ENCODE measurements at regions not wholly inside any gene's neighbourhood (a gene's known extent, or its start where the extent isn't known, plus 50 kb on each side); places are given as distances from the start of the nearest gene placed in this dataset.

DNA sequence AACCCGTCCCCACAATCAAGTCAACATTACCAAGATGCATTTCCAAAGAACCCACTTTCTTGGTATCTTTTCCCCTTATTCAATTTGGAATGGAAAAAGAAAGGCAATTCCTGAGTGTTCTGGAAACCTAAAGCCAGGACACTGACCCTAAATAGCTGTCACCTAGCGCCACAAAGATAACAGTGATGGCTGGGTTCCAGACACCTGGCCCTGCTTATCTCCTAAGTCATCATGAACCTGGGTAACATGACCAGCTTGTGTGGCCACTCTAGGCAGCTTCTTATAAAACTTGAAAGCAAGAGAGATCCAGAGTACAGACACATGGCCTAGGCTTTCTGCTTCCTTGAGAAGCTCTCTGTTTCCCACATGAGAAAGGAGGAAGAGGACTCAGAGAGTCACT, 95.4 kb downstream of the BOD1L2 start:
- no peaks in the 10 kb centered on the region for H3K4me1 ChIP-seq
- TF ChIP-seq, protein P1, sequence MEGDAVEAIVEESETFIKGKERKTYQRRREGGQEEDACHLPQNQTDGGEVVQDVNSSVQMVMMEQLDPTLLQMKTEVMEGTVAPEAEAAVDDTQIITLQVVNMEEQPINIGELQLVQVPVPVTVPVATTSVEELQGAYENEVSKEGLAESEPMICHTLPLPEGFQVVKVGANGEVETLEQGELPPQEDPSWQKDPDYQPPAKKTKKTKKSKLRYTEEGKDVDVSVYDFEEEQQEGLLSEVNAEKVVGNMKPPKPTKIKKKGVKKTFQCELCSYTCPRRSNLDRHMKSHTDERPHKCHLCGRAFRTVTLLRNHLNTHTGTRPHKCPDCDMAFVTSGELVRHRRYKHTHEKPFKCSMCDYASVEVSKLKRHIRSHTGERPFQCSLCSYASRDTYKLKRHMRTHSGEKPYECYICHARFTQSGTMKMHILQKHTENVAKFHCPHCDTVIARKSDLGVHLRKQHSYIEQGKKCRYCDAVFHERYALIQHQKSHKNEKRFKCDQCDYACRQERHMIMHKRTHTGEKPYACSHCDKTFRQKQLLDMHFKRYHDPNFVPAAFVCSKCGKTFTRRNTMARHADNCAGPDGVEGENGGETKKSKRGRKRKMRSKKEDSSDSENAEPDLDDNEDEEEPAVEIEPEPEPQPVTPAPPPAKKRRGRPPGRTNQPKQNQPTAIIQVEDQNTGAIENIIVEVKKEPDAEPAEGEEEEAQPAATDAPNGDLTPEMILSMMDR (IDR thresholded peaks at IDR 0.05), result no peak
- no peak overlapping the region for H3K4me3 ChIP-seq
- H3K27ac ChIP-seq, result no peak overlapping the region
- H3K9me3 ChIP-seq, result no peaks in the 10 kb centered on the region
- no peaks in the 10 kb centered on the region for H3K36me3 ChIP-seq
- DNase-seq (ENCODE audit: low spot score in 2 of 2), result no peak
- H3K27me3 ChIP-seq, result no peaks in the 10 kb centered on the region
- intact Hi-C loops (cut with DNase I), result no loop called here

DNA sequence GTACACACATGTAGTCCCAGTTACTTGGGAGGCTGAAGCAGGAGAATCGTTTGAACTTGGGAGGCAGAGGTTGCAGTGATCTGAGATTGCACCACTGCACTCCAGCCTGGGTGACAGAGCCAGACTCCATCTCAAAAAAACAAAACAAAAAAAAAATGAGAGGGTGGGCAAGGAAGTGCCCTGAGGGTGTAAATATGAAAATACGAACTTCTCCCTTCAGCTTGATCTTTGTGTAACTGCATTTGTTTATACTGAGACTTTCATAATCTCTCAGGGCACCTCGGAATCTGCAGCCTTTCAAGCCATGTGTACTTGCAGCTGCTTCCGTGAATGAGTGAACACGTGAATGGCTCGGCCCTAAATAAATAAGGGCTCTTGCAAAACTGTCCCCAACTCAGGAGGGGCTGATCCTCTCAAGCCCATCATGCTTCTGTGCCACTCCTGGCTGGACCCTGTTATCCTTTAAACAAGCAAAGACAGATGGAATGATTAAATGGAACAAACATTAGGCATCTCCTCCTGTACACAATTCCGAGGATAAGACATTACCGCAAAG, 96.8 kb downstream of the BOD1L2 start:
- Histone ChIP-seq H3K9me3 (no peaks in the 10 kb centered on the region), H3K4me3 (no peak overlapping the region), H3K27me3 (no peaks in the 10 kb centered on the region), H3K4me1 (no peaks in the 10 kb centered on the region), H3K36me3 (no peaks in the 10 kb centered on the region), H3K27ac (no peak overlapping the region)
- no peak for DNase-seq (ENCODE audit: low spot score in 2 of 2)
- TF ChIP-seq, protein P1 (IDR thresholded peaks at IDR 0.05), result no peak
- intact Hi-C loops (cut with DNase I), result no loop called here

DNA sequence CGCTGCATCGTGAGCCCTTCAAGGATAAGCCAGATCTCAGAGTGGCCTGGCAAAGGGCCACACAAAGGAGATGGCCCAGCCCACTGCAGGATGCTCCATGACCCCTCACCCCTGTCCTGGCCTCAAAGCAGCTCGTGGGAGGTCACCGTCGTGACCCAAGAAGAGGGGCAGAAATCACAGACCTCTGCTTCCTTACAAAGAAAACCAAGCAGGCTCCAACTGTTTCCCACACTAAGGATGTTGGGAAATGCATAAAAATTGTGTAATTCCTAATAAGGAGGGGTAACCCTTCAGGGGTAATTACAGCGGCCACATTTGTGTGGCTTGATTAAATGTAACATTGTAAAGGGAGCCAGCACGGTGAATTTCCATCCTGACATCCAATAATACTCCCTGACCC, 102.3 kb downstream of the BOD1L2 start:
- no peaks in the 10 kb centered on the region for H3K27me3 ChIP-seq
- TF ChIP-seq, protein P1 (IDR thresholded peaks at IDR 0.05), result no peak
- intact Hi-C loops (cut with DNase I), result no loop called here
- H3K27ac ChIP-seq, result no peak overlapping the region
- no peaks in the 10 kb centered on the region for H3K9me3 ChIP-seq
- H3K4me3 ChIP-seq, result no peak overlapping the region
- no peaks in the 10 kb centered on the region for H3K36me3 ChIP-seq
- no peak for DNase-seq (ENCODE audit: low spot score in 2 of 2)
- H3K4me1 ChIP-seq, result no peaks in the 10 kb centered on the region

DNA sequence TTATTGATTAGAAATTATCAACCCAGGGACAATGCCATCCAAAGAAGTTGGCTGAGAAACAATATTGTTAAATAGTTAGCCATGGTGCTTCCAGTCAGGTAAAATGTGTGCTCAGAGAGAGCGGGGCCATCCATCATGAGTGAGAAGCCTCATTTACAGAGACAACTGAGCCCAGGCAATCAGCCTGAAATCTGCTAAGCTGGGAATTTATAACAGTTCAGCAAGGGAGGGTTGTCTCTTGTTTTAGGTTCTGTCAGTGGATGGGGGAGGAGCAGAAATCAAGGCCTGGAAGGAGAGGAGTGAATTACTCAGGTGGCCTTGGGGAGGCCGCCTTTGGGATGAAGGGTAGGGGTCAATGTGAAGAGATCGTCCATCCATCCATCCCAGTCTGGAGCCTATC, 102.5 kb upstream of the ST8SIA3 start:
- TF ChIP-seq, protein P1 (IDR thresholded peaks at IDR 0.05), result no peak
- no peak for DNase-seq (ENCODE audit: low spot score in 2 of 2)
- intact Hi-C loops (cut with DNase I), result no loop called here

GRCh38 chr18:57251747-57252146, 100.6 kb upstream of the ST8SIA3 start:
- TF ChIP-seq, protein P1 (IDR thresholded peaks at IDR 0.05), result no peak
- no peak overlapping the region for H3K27ac ChIP-seq
- H3K27me3 ChIP-seq, result no peaks in the 10 kb centered on the region
- H3K9me3 ChIP-seq, result no peaks in the 10 kb centered on the region
- no peak for DNase-seq (ENCODE audit: low spot score in 2 of 2)
- intact Hi-C loops (cut with DNase I), result no loop called here
- no peaks in the 10 kb centered on the region for H3K36me3 ChIP-seq
- no peak overlapping the region for H3K4me3 ChIP-seq
- H3K4me1 ChIP-seq, result no peaks in the 10 kb centered on the region

More for the DNA sequence above, 102.5 kb upstream of the ST8SIA3 start:
- Histone ChIP-seq H3K9me3 (no peaks in the 10 kb centered on the region), H3K36me3 (no peaks in the 10 kb centered on the region), H3K4me1 (no peaks in the 10 kb centered on the region), H3K4me3 (no peak overlapping the region), H3K27me3 (no peaks in the 10 kb centered on the region), H3K27ac (no peak overlapping the region)

- no peak for DNase-seq (ENCODE audit: low spot score in 2 of 2)
- H3K27ac ChIP-seq, result no peak overlapping the region
- no peaks in the 10 kb centered on the region for H3K4me1 ChIP-seq
- TF ChIP-seq, protein P1 (IDR thresholded peaks at IDR 0.05), result no peak
- no peaks in the 10 kb centered on the region for H3K9me3 ChIP-seq
- no peaks in the 10 kb centered on the region for H3K27me3 ChIP-seq
- intact Hi-C loops (cut with DNase I), result no loop called here
- no peak overlapping the region for H3K4me3 ChIP-seq
- no peaks in the 10 kb centered on the region for H3K36me3 ChIP-seq
These were observed 98.5 kb upstream of the ST8SIA3 start for GRCh38 chr18:57253903-57254302.
